Fibroblast of skin of back (primary cell): ENCODE measurements at regions not wholly inside any gene's neighbourhood (a gene's known extent, or its start where the extent isn't known, plus 50 kb on each side); places are given as distances from the start of the nearest gene placed in this dataset.
"Not testable (repeated sequence)": the region's sequence is repeated elsewhere in the genome, so short reads cannot be mapped to it uniquely, and the experiment has no call there.

ENCODE experiments used
- DNase-seq: peaks from one replicate; pipeline ENCODE4 v3.0.0-alpha.2; 2013

- DNase-seq = not testable (repeated sequence)
Measured at GRCh38 chr9:41272879-41273548, 83.9 kb upstream of the ZNG1F start.

GRCh38 chr9:41270992-41271391, 81.9 kb upstream of the ZNG1F start:
- not testable (repeated sequence) for DNase-seq

GRCh38 chr9:41269471-41269870, 80.4 kb upstream of the ZNG1F start:
- not testable (repeated sequence) for DNase-seq

- DNase-seq = not testable (repeated sequence)
Measured at GRCh38 chr9:41269054-41269453, 79.9 kb upstream of the ZNG1F start.

GRCh38 chr9:41266602-41267001, 77.5 kb upstream of the ZNG1F start:
- not testable (repeated sequence) for DNase-seq

GRCh38 chr9:41266000-41266399, 76.9 kb upstream of the ZNG1F start:
- not testable (repeated sequence) for DNase-seq

- DNase-seq = not testable (repeated sequence)
Measured at GRCh38 chr9:41251973-41252372, 62.9 kb upstream of the ZNG1F start.

GRCh38 chr9:41251101-41251500, 62.0 kb upstream of the ZNG1F start:
- DNase-seq = not testable (repeated sequence)

- not testable (repeated sequence) for DNase-seq
Measured at GRCh38 chr9:41246702-41247101, 57.6 kb upstream of the ZNG1F start.
